K562 (cell line): ENCODE measurements at regions not wholly inside any gene's neighbourhood (a gene's known extent, or its start where the extent isn't known, plus 50 kb on each side); places are given as distances from the start of the nearest gene placed in this dataset.
"Not testable (repeated sequence)": the region's sequence is repeated elsewhere in the genome, so short reads cannot be mapped to it uniquely, and the experiment has no call there.

Experiments
- ATAC-seq: fragments of 200-7000 bp; cut with Tn5 transposase; 3 replicates; pipeline ENCODE4 v1.9.1; 2020; ENCODE audit warnings: moderate library complexity
- BruUV-seq: library from RNA; stranded (reverse); fragments of 400-500 nt; replicated peaks from 2 replicates; lab custom pipeline; 2021; lab: Mats Ljungman, UMichigan
- CTCF ChIA-PET: fragments of 300-600 bp; formaldehyde crosslinking; extraction: SDS; loops from one replicate; lab custom pipeline; 2021; ENCODE audit warnings: low intra/inter-chr PET ratio; lab: Yijun Ruan, JAX
- POLR2A ChIA-PET: fragments of 300-600, 350-650 bp; sonication (Branson Sonifier 250); formaldehyde crosslinking; extraction: SDS; loops from one replicate; lab custom pipeline; 2021; ENCODE audit warnings: antibody characterized with exemption, inconsistent platforms; lab: Yijun Ruan, JAX
- DNase-seq, 4 experiments: peaks; one replicate each; pipeline versions ENCODE4 v3.0.0 to v3.0.0-alpha.2; 2011 to 2018; ENCODE audit warnings: low spot score in 3 of 4, mixed read lengths in 3 of 4; ENCODE audit errors: extremely low read depth in 1 of 4
- FAIRE-seq: peaks from 2 replicates; lab custom pipeline; 2011; peaks lifted over from hg19 to GRCh38; lab: Jason Lieb, UNC
- H2AFZ ChIP-seq: 2 replicates; pipeline ENCODE4 v1.6.0; 2011; ENCODE audit warnings: low read depth, low read length, control low read depth, inconsistent platforms
- H3K27ac ChIP-seq: fragments of 200-600 bp; 3 replicates; pipeline ENCODE4 v1.8.0; 2011; ENCODE audit warnings: low read depth, mild to moderate bottlenecking, control low read depth, inconsistent platforms, low read length, moderate library complexity, mixed read lengths; ENCODE audit errors: extremely low read depth
- H3K27me3 ChIP-seq, 2 experiments: fragments of 300-600 bp in 1 of 2; 2 replicates in 1 of 2; 3 replicates in 1 of 2; pipeline versions ENCODE4 v1.6.0 to v1.8.0; 2011; ENCODE audit warnings: inconsistent platforms in 2 of 2, low read length in 2 of 2, mild to moderate bottlenecking in 1 of 2, mixed read lengths in 1 of 2, moderate library complexity in 1 of 2; ENCODE audit not compliant: control insufficient read depth in 2 of 2, insufficient read depth in 2 of 2
- H3K36me3 ChIP-seq: fragments of 300-600 bp; 3 replicates; pipeline ENCODE4 v1.8.0; 2011; ENCODE audit warnings: mild to moderate bottlenecking, low read length, inconsistent platforms; ENCODE audit not compliant: control insufficient read depth, insufficient read depth
- H3K4me1 ChIP-seq, 2 experiments: fragments of 200-600 bp in 1 of 2; replicated peaks in 1 of 2; 2 replicates in 1 of 2; 3 replicates in 1 of 2; pipeline versions ENCODE4 v1.5.1 to v1.8.0; 2011; ENCODE audit warnings: inconsistent platforms in 2 of 2, low read length in 2 of 2, mild to moderate bottlenecking in 1 of 2, mixed read lengths in 1 of 2, moderate library complexity in 1 of 2; ENCODE audit not compliant: control insufficient read depth in 2 of 2, insufficient read depth in 2 of 2
- H3K4me2 ChIP-seq: 2 replicates; pipeline ENCODE4 v1.6.1; 2011; ENCODE audit warnings: low read length, control low read depth, inconsistent platforms, mixed read lengths; ENCODE audit not compliant: insufficient read depth
- H3K4me3 ChIP-seq: fragments of 200-600 bp; sonication (generic), shearing (Covaris generic); 2 replicates; pipeline ENCODE4 v1.5.1; 2016; ENCODE audit warnings: control low read depth, inconsistent platforms
- H3K79me2 ChIP-seq: fragments of 200-600 bp; 3 replicates; pipeline ENCODE4 v1.8.0; 2011; ENCODE audit warnings: low read length, inconsistent platforms; ENCODE audit not compliant: control insufficient read depth, insufficient read depth
- H3K9ac ChIP-seq, 2 experiments: 2 replicates each; pipeline versions ENCODE4 v1.6.0 to v1.6.1; 2011; ENCODE audit warnings: low read depth in 2 of 2, low read length in 2 of 2, control low read depth in 1 of 2, inconsistent platforms in 1 of 2, mild to moderate bottlenecking in 1 of 2, mixed read lengths in 1 of 2; ENCODE audit not compliant: insufficient read depth in 1 of 2
- H3K9me1 ChIP-seq: one replicate; pipeline ENCODE4 v1.6.0; 2011; ENCODE audit warnings: inconsistent platforms, mild to moderate bottlenecking, low read length, moderate library complexity; ENCODE audit not compliant: control insufficient read depth, insufficient read depth
- H3K9me3 ChIP-seq: replicated peaks from 2 replicates; pipeline ENCODE4 v1.5.1; 2011; ENCODE audit warnings: low read depth, low read length, inconsistent platforms; ENCODE audit not compliant: control insufficient read depth, insufficient read depth
- H4K20me1 ChIP-seq: replicated peaks from 2 replicates; pipeline ENCODE4 v1.6.1; 2011; ENCODE audit warnings: low read length, inconsistent platforms, mixed read lengths; ENCODE audit not compliant: control insufficient read depth, insufficient read depth
- ASH1L ChIP-seq: fragments of 450-650 bp; IDR thresholded peaks from 2 replicates; pipeline ENCODE4 v1.6.1; 2018; ENCODE audit warnings: borderline replicate concordance, mild to moderate bottlenecking, low read depth; ENCODE audit not compliant: partially characterized antibody
- HNRNPH1 ChIP-seq: fragments of 200-400 bp; formaldehyde crosslinking; optimal IDR thresholded peaks from 2 replicates; pipeline ENCODE3; 2017; ENCODE audit warnings: low read depth, mild to moderate bottlenecking, low read length, moderate library complexity
- NFXL1 ChIP-seq: fragments of 450-650 bp; formaldehyde crosslinking; IDR thresholded peaks from 2 replicates; pipeline ENCODE4 v1.4.0; 2021; ENCODE audit warnings: mild to moderate bottlenecking
- PHF20 ChIP-seq: fragments of 450-650 bp; IDR thresholded peaks from 2 replicates; pipeline ENCODE4 v1.6.1; 2018; ENCODE audit not compliant: partially characterized antibody
- PRPF4 ChIP-seq: fragments of 200-400 bp; formaldehyde crosslinking; IDR thresholded peaks from one replicate; pipeline ENCODE4 v1.6.1; 2017; ENCODE audit warnings: low read length, low read depth, mild to moderate bottlenecking; ENCODE audit not compliant: insufficient read depth, poor library complexity, severe bottlenecking
- SP1 ChIP-seq: sonication (generic); formaldehyde crosslinking; IDR thresholded peaks from 2 replicates; pipeline ENCODE4 v1.8.1; 2022; ENCODE audit warnings: mild to moderate bottlenecking, missing genetic modification reagents
- VEZF1 ChIP-seq: fragments of 200-800 bp; sonication (Bioruptor generic); IDR thresholded peaks from 2 replicates; pipeline ENCODE4 v1.6.1; 2017; ENCODE audit warnings: missing genetic modification characterization, missing compliant biosample characterization
- ZNF212 ChIP-seq: fragments of 450-650 bp; formaldehyde crosslinking; IDR thresholded peaks from 2 replicates; pipeline ENCODE4 v1.4.0; 2020; ENCODE audit warnings: mild to moderate bottlenecking
- ZNF324 ChIP-seq: fragments of 250-450 bp; sonication (Bioruptor Pico); IDR thresholded peaks from 2 replicates; pipeline ENCODE4 v1.4.0; 2020; ENCODE audit warnings: mild to moderate bottlenecking
- WGBS: fragments of 100-300 bp; shearing (Covaris generic); methylation state at CpG from one replicate; pipeline ENCODE4 v1.1.6; 2016; ENCODE audit warnings: low coverage, mixed read lengths; ENCODE audit not compliant: insufficient coverage; ENCODE audit errors: missing lambda C conversion rate; 5-methylcytosine and 5-hydroxymethylcytosine counted together
- in situ Hi-C: fragments of 300-500 bp; cut with MboI; formaldehyde crosslinking; loops from 4 replicates; pipeline ENCODE4 v1.15.0; 2018; ENCODE audit warnings: inconsistent platforms, mixed read lengths
- intact Hi-C: fragments of 100-400 bp; cut with micrococcal nuclease; formaldehyde crosslinking; loops from 2 replicates; pipeline ENCODE4 v1.14.2; 2022
- TF ChIP-seq, protein P1 (sequence below): IDR thresholded peaks from 2 replicates; pipeline ENCODE4 v1.6.1; 2012; ENCODE audit warnings: low read depth, low read length, improper control_type of control experiment, borderline replicate concordance

DNA sequence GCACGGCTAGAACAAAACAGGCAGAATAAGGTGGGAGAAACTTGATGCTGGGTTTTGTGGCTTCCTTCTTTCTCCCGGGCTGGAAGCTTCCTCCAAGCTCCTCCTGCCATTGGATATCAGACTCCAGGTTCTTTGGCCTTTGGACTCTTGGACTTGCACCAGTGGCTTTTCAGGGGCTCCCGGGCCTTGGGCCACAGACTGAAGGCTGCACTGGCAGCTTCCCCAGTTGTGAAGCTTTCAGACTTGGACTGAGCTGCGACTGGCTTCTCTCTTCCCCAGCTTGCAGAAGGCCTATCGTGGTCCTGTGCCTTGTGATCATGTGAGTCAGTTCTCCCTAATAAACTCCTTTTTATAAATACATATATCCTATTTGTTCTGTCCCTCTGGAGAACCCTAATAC, 364.4 kb downstream of the DNAH5 start:
- intact Hi-C loops: no loop called here
- no peak overlapping the region for H3K4me3 ChIP-seq
- 0% methylated on average over 5 of the region's 5 CpGs for WGBS
- H3K4me2 ChIP-seq: no peak overlapping the region
- DNase-seq (no peak), ATAC-seq (no peak), FAIRE-seq (no peak)
- no peaks in the 10 kb centered on the region for H3K79me2 ChIP-seq
- H3K27ac ChIP-seq: no peak overlapping the region
- no peaks in the 10 kb centered on the region for H3K36me3 ChIP-seq
- no peaks in the 10 kb centered on the region for H3K9me3 ChIP-seq
- BruUV-seq: no TSS peak
- ChIA-PET POLR2A (no interaction called here), CTCF (no interaction called here)
- no peaks in the 10 kb centered on the region for H3K4me1 ChIP-seq
- no peaks in the 10 kb centered on the region for H3K9me1 ChIP-seq
- no peak overlapping the region for H3K9ac ChIP-seq
- in situ Hi-C loops: no loop called here
- H4K20me1 ChIP-seq: no peaks in the 10 kb centered on the region
- no peak overlapping the region for H2AFZ ChIP-seq
- TF ChIP-seq HNRNPH1: no peak
- no peak for TF ChIP-seq ASH1L
- no peak for TF ChIP-seq PHF20
- no peak for TF ChIP-seq VEZF1 (CRISPR knock-in tag)
- TF ChIP-seq ZNF212 (CRISPR knock-in tag): no peak
- no peak for TF ChIP-seq SP1 (CRISPR knock-in tag)
- no peak for TF ChIP-seq PRPF4
- TF ChIP-seq NFXL1 (CRISPR knock-in tag): no peak
- TF ChIP-seq, protein P1, sequence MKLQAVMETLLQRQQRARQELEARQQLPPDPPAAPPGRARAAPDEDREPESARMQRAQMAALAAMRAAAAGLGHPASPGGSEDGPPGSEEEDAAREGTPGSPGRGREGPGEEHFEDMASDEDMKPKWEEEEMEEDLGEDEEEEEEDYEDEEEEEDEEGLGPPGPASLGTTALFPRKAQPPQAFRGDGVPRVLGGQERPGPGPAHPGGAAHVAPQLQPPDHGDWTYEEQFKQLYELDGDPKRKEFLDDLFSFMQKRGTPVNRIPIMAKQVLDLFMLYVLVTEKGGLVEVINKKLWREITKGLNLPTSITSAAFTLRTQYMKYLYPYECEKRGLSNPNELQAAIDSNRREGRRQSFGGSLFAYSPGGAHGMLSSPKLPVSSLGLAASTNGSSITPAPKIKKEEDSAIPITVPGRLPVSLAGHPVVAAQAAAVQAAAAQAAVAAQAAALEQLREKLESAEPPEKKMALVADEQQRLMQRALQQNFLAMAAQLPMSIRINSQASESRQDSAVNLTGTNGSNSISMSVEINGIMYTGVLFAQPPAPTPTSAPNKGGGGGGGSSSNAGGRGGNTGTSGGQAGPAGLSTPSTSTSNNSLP: no peak
- TF ChIP-seq ZNF324 (CRISPR knock-in tag): no peak
- no peaks in the 10 kb centered on the region for H3K27me3 ChIP-seq

DNA sequence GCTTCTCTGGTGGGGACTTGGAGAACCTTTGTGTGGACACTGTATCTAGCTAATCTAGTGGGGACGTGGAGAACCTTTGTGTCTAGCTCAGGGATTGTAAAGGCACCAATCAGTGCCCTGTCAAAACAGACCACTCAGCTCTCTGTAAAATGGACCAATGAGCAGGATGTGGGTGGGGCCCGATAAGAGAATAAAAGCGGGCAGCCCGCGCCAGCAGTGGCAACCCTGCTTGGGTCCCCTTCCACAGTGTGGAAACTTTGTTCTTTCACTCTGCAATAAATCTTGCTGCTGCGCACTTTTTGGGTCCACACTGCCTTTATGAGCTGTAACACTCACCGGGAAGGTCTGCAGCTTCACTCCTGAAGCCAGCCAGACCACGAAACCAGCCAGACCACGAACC, 365.4 kb downstream of the DNAH5 start:
- POLR2A ChIA-PET, ATAC-seq: not testable (repeated sequence)
- 0% methylated on average over 9 of the region's 9 CpGs for WGBS

More for the DNA sequence above, 365.4 kb downstream of the DNAH5 start:
- H3K4me2 ChIP-seq, CTCF ChIA-PET, intact Hi-C loops, FAIRE-seq, H2AFZ ChIP-seq, DNase-seq, H3K36me3 ChIP-seq, H3K9me3 ChIP-seq, H3K79me2 ChIP-seq, H3K27ac ChIP-seq, H3K27me3 ChIP-seq, H3K4me3 ChIP-seq, H3K9ac ChIP-seq, BruUV-seq, H3K9me1 ChIP-seq, H3K4me1 ChIP-seq, H4K20me1 ChIP-seq, in situ Hi-C loops: not testable (repeated sequence)
